HepG2 (cell line): ENCODE measurements at regions not wholly inside any gene's neighbourhood (a gene's known extent, or its start where the extent isn't known, plus 50 kb on each side); places are given as distances from the start of the nearest gene placed in this dataset.

Experiments
- ATAC-seq: fragments of 200-7000 bp; cut with Tn5 transposase; 3 replicates; pipeline ENCODE4 v1.9.1; 2020; ENCODE audit warnings: mild to moderate bottlenecking, moderate library complexity
- BruUV-seq: library from RNA; stranded (reverse); fragments of 400-500 nt; replicated peaks from 2 replicates; lab custom pipeline; 2021; lab: Mats Ljungman, UMichigan
- CTCF ChIA-PET: fragments of 300-600 bp; formaldehyde crosslinking; extraction: SDS; loops from one replicate; lab custom pipeline; 2021; ENCODE audit warnings: low total read pairs, inconsistent platforms, low intra/inter-chr PET ratio; lab: Yijun Ruan, JAX
- POLR2A ChIA-PET: fragments of 350-600 bp; sonication (Branson Sonifier 250); formaldehyde crosslinking; loops from one replicate; lab custom pipeline; 2020; ENCODE audit warnings: antibody characterized with exemption, inconsistent platforms; lab: Yijun Ruan, JAX
- DNase-seq: peaks from one replicate; pipeline ENCODE4 v3.0.0-alpha.2; 2015; ENCODE audit warnings: low spot score
- FAIRE-seq: peaks from 3 replicates; lab custom pipeline; 2011; peaks lifted over from hg19 to GRCh38; lab: Jason Lieb, UNC
- H2AFZ ChIP-seq: one replicate; pipeline ENCODE4 v1.6.1; 2011; ENCODE audit warnings: low read length, inconsistent platforms
- H3K27ac ChIP-seq: fragments of 300-600 bp; 3 replicates; pipeline ENCODE4 v1.8.0; 2011; ENCODE audit warnings: mixed run types, mild to moderate bottlenecking, mixed read lengths, low read length, inconsistent platforms; ENCODE audit not compliant: insufficient read depth; ENCODE audit errors: extremely low read length
- H3K27me3 ChIP-seq, 2 experiments: fragments of 200-600 bp in 1 of 2; 2 replicates in 1 of 2; 3 replicates in 1 of 2; pipeline versions ENCODE4 v1.6.0 to v1.8.0; 2011; ENCODE audit warnings: low read length in 2 of 2, mild to moderate bottlenecking in 2 of 2, moderate library complexity in 2 of 2, inconsistent platforms in 1 of 2; ENCODE audit not compliant: insufficient read depth in 2 of 2, control insufficient read depth in 1 of 2
- H3K36me3 ChIP-seq, 2 experiments: fragments of 200-600 bp in 1 of 2; replicated peaks in 1 of 2; 2 replicates in 1 of 2; 3 replicates in 1 of 2; pipeline versions ENCODE4 v1.5.1 to v1.8.0; 2011; ENCODE audit warnings: low read length in 2 of 2, inconsistent platforms in 1 of 2; ENCODE audit not compliant: insufficient read depth in 2 of 2, control insufficient read depth in 1 of 2
- H3K4me1 ChIP-seq: 2 replicates; pipeline ENCODE4 v1.5.1; 2012; ENCODE audit warnings: low read length, inconsistent platforms; ENCODE audit not compliant: insufficient read depth
- H3K4me2 ChIP-seq: 2 replicates; pipeline ENCODE4 v1.6.0; 2011; ENCODE audit warnings: low read depth, low read length, inconsistent platforms
- H3K4me3 ChIP-seq, 3 experiments: fragments of 200-600 bp in 1 of 3; sonication (generic), shearing (Covaris generic) in 1 of 3; replicated peaks in 1 of 3; 2 replicates each; pipeline ENCODE4 v1.5.1; 2011 to 2016; ENCODE audit warnings: low read length in 3 of 3, inconsistent platforms in 2 of 3, low read depth in 2 of 3, mild to moderate bottlenecking in 2 of 3, control low read depth in 1 of 3, mixed read lengths in 1 of 3; ENCODE audit not compliant: insufficient read depth in 1 of 3
- H3K79me2 ChIP-seq: one replicate; pipeline ENCODE4 v1.6.1; 2011; ENCODE audit warnings: low read length, inconsistent platforms; ENCODE audit not compliant: insufficient read depth
- H3K9ac ChIP-seq: 2 replicates; pipeline ENCODE4 v1.6.0; 2011; ENCODE audit warnings: mild to moderate bottlenecking, low read depth, low read length, inconsistent platforms; ENCODE audit not compliant: insufficient read depth
- H3K9me3 ChIP-seq: 2 replicates; pipeline ENCODE4 v1.5.1; 2012; ENCODE audit warnings: mild to moderate bottlenecking, low read length
- H4K20me1 ChIP-seq: 2 replicates; pipeline ENCODE4 v1.6.0; 2011; ENCODE audit warnings: inconsistent platforms, mild to moderate bottlenecking, low read length, moderate library complexity; ENCODE audit not compliant: insufficient read depth
- KDM1A ChIP-seq: IDR thresholded peaks from 2 replicates; pipeline ENCODE4 v1.6.1; 2016; ENCODE audit warnings: missing compliant biosample characterization
- KLF11 ChIP-seq: IDR thresholded peaks from 2 replicates; pipeline ENCODE4 v1.6.1; 2016; ENCODE audit warnings: missing compliant biosample characterization
- MLXIP ChIP-seq: sonication (generic); formaldehyde crosslinking; IDR thresholded peaks from 2 replicates; pipeline ENCODE4 v1.9.0; 2021; ENCODE audit warnings: missing genetic modification reagents, borderline replicate concordance
- SRY ChIP-seq: sonication (generic); formaldehyde crosslinking; IDR thresholded peaks from 2 replicates; pipeline ENCODE4 v1.8.0; 2022; ENCODE audit warnings: mild to moderate bottlenecking, missing genetic modification reagents
- TAF1 ChIP-seq: sonication (generic); formaldehyde crosslinking; IDR thresholded peaks from 2 replicates; pipeline ENCODE4 v1.4.0; 2020; ENCODE audit warnings: missing genetic modification reagents
- TP53 ChIP-seq: sonication (generic); formaldehyde crosslinking; conservative IDR thresholded peaks from 2 replicates; pipeline ENCODE4 v1.4.0; 2020; ENCODE audit warnings: missing genetic modification reagents
- ZFP36L1 ChIP-seq: sonication (generic); formaldehyde crosslinking; IDR thresholded peaks from 2 replicates; pipeline ENCODE4 v1.8.0; 2022; ENCODE audit warnings: mild to moderate bottlenecking, missing genetic modification reagents, moderate library complexity
- ZNF414 ChIP-seq: sonication (generic); formaldehyde crosslinking; IDR thresholded peaks from 2 replicates; pipeline ENCODE4 v1.5.0; 2020; ENCODE audit warnings: missing genetic modification reagents
- ZNF547 ChIP-seq: sonication (generic); formaldehyde crosslinking; IDR thresholded peaks from 2 replicates; pipeline ENCODE4 v1.5.1; 2020; ENCODE audit warnings: mild to moderate bottlenecking, missing genetic modification reagents
- ZNF572 ChIP-seq: sonication (generic); formaldehyde crosslinking; IDR thresholded peaks from 2 replicates; pipeline ENCODE4 v1.5.1; 2020; ENCODE audit warnings: mild to moderate bottlenecking, missing genetic modification reagents
- WGBS: methylation state at CpG from one replicate; pipeline ENCODE4 v1.1.6; 2017; ENCODE audit warnings: low lambda C conversion rate; 5-methylcytosine and 5-hydroxymethylcytosine counted together
- in situ Hi-C: cut with HindIII; loops from 2 replicates; pipeline ENCODE4 v1.10.0; 2017; ENCODE audit warnings: low pct_unique_long_range_greater_than_20kb; ENCODE audit not compliant: extremely low pct_ligation_motif_present
- intact Hi-C: fragments of 100-400 bp; cut with micrococcal nuclease; formaldehyde crosslinking; loops from one replicate; pipeline ENCODE4 v1.10.0; 2022; ENCODE audit not compliant: unreplicated experiment
- TF ChIP-seq, protein P1 (sequence below): sonication (generic); formaldehyde crosslinking; IDR thresholded peaks from 2 replicates; pipeline ENCODE4 v1.5.1; 2020; ENCODE audit warnings: mild to moderate bottlenecking, missing genetic modification reagents, borderline replicate concordance
- TF ChIP-seq, protein P2 (sequence below): sonication (generic); formaldehyde crosslinking; IDR thresholded peaks from 2 replicates; pipeline ENCODE4 v1.4.0; 2020; ENCODE audit warnings: missing genetic modification reagents

DNA sequence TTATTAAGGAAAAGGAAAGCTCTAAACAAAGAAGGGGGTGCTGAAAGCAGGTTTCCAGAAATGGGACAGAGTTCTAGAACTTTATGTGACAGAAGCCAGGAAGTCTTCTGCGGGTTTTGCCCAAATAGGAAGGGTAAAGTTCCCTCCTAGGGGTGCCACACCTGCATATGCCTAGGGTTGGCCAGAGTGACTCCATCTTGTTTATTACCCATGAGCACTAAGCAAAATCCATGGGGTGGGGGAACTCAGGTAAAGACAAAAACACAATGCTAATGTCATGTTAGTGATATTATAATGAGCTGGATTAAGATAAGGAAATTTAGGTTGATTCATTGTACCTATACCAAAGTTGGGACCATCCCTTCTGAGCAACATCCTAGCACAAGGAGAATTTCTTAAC is 1132.7 kb downstream of the KCNT2 start:
- intact Hi-C loops, result no loop called here
- CTCF ChIA-PET, result no interaction called here
- POLR2A ChIA-PET, result no interaction called here
- TF ChIP-seq KLF11 (CRISPR knock-in tag) (no peak), ZNF414 (CRISPR knock-in tag) (no peak)
- TF ChIP-seq, protein P1, sequence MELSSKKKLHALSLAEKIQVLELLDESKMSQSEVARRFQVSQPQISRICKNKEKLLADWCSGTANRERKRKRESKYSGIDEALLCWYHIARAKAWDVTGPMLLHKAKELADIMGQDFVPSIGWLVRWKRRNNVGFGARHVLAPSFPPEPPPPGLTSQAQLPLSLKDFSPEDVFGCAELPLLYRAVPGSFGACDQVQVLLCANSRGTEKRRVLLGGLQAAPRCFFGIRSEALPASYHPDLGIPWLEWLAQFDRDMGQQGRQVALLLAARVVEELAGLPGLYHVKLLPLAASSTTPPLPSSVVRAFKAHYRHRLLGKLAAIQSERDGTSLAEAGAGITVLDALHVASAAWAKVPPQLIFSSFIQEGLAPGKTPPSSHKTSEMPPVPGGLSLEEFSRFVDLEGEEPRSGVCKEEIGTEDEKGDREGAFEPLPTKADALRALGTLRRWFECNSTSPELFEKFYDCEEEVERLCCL, result no peak
- TF ChIP-seq, all 625 proteins: peak for 0
- in situ Hi-C loops, result no loop called here
- Histone ChIP-seq H3K27ac (no peak overlapping the region), H2AFZ (no peak overlapping the region), H3K27me3 (no peaks in the 10 kb centered on the region), H3K9me3 (no peaks in the 10 kb centered on the region), H3K36me3 (no peaks in the 10 kb centered on the region), H3K9ac (no peak overlapping the region), H3K4me3 (no peak overlapping the region), H4K20me1 (no peaks in the 10 kb centered on the region), H3K79me2 (no peaks in the 10 kb centered on the region), H3K4me2 (no peak overlapping the region), H3K4me1 (no peaks in the 10 kb centered on the region)
- WGBS, result 0% methylated on average over 1 of the region's 1 CpG
- no TSS peak for BruUV-seq
- DNase-seq (no peak), FAIRE-seq (no peak), ATAC-seq (no peak)

- ChIA-PET POLR2A (no interaction called here), CTCF (no interaction called here)
- WGBS, result 0% methylated on average over 4 of the region's 4 CpGs
- H3K4me2 ChIP-seq, result no peak overlapping the region
- in situ Hi-C loops (no loop called here), intact Hi-C loops (no loop called here)
- BruUV-seq, result no TSS peak
- ATAC-seq (no peak), FAIRE-seq (no peak), DNase-seq (no peak)
- H3K27me3 ChIP-seq, result no peaks in the 10 kb centered on the region
- H2AFZ ChIP-seq, result no peak overlapping the region
- no peaks in the 10 kb centered on the region for H3K79me2 ChIP-seq
- H3K9ac ChIP-seq, result no peak overlapping the region
- H3K27ac ChIP-seq, result no peak overlapping the region
- H4K20me1 ChIP-seq, result no peaks in the 10 kb centered on the region
- H3K9me3 ChIP-seq, result no peaks in the 10 kb centered on the region
- H3K4me1 ChIP-seq, result no peaks in the 10 kb centered on the region
- H3K36me3 ChIP-seq, result no peaks in the 10 kb centered on the region
- H3K4me3 ChIP-seq, result no peak overlapping the region
- TF ChIP-seq MLXIP (CRISPR knock-in tag), result no peak
- no peak for TF ChIP-seq ZNF547 (CRISPR knock-in tag)
- no peak for TF ChIP-seq ZNF572 (CRISPR knock-in tag)
- TF ChIP-seq TAF1 (CRISPR knock-in tag), result no peak
- TF ChIP-seq SRY (CRISPR knock-in tag), result no peak
- no peak for TF ChIP-seq KDM1A (CRISPR knock-in tag)
- TF ChIP-seq, protein P2, sequence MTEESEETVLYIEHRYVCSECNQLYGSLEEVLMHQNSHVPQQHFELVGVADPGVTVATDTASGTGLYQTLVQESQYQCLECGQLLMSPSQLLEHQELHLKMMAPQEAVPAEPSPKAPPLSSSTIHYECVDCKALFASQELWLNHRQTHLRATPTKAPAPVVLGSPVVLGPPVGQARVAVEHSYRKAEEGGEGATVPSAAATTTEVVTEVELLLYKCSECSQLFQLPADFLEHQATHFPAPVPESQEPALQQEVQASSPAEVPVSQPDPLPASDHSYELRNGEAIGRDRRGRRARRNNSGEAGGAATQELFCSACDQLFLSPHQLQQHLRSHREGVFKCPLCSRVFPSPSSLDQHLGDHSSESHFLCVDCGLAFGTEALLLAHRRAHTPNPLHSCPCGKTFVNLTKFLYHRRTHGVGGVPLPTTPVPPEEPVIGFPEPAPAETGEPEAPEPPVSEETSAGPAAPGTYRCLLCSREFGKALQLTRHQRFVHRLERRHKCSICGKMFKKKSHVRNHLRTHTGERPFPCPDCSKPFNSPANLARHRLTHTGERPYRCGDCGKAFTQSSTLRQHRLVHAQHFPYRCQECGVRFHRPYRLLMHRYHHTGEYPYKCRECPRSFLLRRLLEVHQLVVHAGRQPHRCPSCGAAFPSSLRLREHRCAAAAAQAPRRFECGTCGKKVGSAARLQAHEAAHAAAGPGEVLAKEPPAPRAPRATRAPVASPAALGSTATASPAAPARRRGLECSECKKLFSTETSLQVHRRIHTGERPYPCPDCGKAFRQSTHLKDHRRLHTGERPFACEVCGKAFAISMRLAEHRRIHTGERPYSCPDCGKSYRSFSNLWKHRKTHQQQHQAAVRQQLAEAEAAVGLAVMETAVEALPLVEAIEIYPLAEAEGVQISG (CRISPR knock-in tag), result no peak
- no peak for TF ChIP-seq ZFP36L1 (CRISPR knock-in tag)
- no peak for TF ChIP-seq TP53 (CRISPR knock-in tag)
Measured at GRCh38 chr1:195472291-195472690, 1135.9 kb downstream of the KCNT2 start.
